ENCODE measurements at regions not wholly inside any gene's neighbourhood (a gene's known extent, or its start where the extent isn't known, plus 50 kb on each side); places are given as distances from the start of the nearest gene placed in this dataset.

DNA sequence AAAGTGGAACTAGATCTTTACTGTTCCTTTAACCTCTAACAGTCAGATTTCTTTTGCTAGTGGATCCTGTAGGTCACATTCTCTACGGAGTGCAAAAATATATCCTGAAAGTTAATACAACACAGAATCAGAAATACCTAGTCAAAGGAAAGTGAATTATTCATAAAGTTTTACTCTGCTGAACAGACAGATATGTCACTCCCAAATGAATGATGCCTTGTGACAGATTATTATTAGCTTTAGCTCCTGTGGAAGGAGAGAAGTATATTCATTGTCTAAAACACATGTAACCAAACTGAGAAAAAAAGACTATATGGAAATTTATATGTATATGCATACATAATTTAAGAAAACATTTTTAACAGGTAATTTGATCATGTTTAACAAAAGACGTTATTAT is 1497.2 kb upstream of the RAG2 start:
- Histone ChIP-seq H3K9ac (no peak overlapping the region), H3K4me3 (ENCODE audit: low read depth, low read length) (no peak overlapping the region), H3K27me3 (ENCODE audit: control insufficient read depth, insufficient read depth, low read length) (no peaks in the 10 kb centered on the region), H3K79me2 (no peaks in the 10 kb centered on the region), H3K4me2 (ENCODE audit: low read length) (no peak overlapping the region), H3K27ac (no peak overlapping the region), H2AFZ (no peak overlapping the region), H3K4me1 (no peaks in the 10 kb centered on the region), H3K9me3 (ENCODE audit: control insufficient read depth, low read length) (no peaks in the 10 kb centered on the region), H3K36me3 (ENCODE audit: control insufficient read depth, insufficient read depth, low read length) (no peaks in the 10 kb centered on the region)
- TF ChIP-seq, protein P1, sequence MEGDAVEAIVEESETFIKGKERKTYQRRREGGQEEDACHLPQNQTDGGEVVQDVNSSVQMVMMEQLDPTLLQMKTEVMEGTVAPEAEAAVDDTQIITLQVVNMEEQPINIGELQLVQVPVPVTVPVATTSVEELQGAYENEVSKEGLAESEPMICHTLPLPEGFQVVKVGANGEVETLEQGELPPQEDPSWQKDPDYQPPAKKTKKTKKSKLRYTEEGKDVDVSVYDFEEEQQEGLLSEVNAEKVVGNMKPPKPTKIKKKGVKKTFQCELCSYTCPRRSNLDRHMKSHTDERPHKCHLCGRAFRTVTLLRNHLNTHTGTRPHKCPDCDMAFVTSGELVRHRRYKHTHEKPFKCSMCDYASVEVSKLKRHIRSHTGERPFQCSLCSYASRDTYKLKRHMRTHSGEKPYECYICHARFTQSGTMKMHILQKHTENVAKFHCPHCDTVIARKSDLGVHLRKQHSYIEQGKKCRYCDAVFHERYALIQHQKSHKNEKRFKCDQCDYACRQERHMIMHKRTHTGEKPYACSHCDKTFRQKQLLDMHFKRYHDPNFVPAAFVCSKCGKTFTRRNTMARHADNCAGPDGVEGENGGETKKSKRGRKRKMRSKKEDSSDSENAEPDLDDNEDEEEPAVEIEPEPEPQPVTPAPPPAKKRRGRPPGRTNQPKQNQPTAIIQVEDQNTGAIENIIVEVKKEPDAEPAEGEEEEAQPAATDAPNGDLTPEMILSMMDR (IDR thresholded peaks at IDR 0.05) = no peak

DNA sequence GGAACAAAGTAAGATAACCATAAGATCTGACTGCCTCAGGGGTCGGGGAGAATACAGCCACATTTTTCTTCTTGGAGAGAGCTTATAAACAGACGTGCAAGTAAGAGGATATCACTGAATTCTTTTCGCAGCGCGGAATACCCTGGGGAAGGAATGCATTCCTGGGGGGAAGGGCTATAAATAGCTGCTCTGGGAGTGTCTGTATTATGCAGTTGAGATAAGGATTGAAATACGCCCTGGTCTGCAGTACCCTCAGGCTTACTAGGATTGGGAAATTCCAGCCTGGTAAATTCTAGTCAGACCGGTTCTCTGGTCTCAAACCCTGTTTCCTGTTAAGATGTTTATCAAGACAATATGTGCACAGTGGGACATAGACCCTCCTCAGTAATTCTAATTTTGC is 1491.7 kb upstream of the RAG2 start:
- Histone ChIP-seq H3K4me2 (ENCODE audit: low read length) (no peak overlapping the region), H2AFZ (no peak overlapping the region), H3K4me3 (ENCODE audit: low read depth, low read length) (no peak overlapping the region), H3K27ac (no peak overlapping the region), H3K79me2 (no peaks in the 10 kb centered on the region), H3K9me3 (ENCODE audit: control insufficient read depth, low read length) (no peaks in the 10 kb centered on the region), H3K9ac (no peak overlapping the region), H3K36me3 (ENCODE audit: control insufficient read depth, insufficient read depth, low read length) (no peaks in the 10 kb centered on the region), H3K27me3 (ENCODE audit: control insufficient read depth, insufficient read depth, low read length) (no peaks in the 10 kb centered on the region), H3K4me1 (no peaks in the 10 kb centered on the region)
- TF ChIP-seq, protein P1 (IDR thresholded peaks at IDR 0.05) = no peak

DNA sequence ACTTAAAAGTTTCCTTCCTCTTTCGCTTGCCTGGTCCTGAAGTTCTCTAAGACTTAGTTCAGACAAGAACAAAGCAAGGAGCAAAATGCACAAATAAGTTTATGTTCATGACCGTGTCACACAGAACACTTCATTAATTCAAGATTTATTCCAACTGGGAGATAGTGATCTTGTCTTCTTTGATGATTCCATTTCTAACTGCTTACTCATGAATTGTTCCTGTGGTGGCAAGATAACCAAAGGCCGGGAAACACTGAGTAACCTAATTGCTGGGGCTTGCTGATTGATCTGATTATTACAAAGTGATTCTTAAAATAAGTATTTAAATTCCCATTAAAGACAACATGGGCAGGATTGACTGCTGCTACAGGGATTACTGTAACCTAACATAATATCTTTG is 1462.9 kb upstream of the RAG2 start:
- no peak overlapping the region for H2AFZ ChIP-seq
- no peaks in the 10 kb centered on the region for H3K9me3 ChIP-seq (ENCODE audit: control insufficient read depth, low read length)
- H3K4me2 ChIP-seq (ENCODE audit: low read length) = no peak overlapping the region
- H3K4me3 ChIP-seq (ENCODE audit: low read depth, low read length) = no peak overlapping the region
- H3K4me1 ChIP-seq = no peaks in the 10 kb centered on the region
- H3K9ac ChIP-seq = no peak overlapping the region
- no peak overlapping the region for H3K27ac ChIP-seq
- TF ChIP-seq, protein P1 (IDR thresholded peaks at IDR 0.05) = no peak
- no peaks in the 10 kb centered on the region for H3K79me2 ChIP-seq
- H3K27me3 ChIP-seq (ENCODE audit: control insufficient read depth, insufficient read depth, low read length) = no peaks in the 10 kb centered on the region
- no peaks in the 10 kb centered on the region for H3K36me3 ChIP-seq (ENCODE audit: control insufficient read depth, insufficient read depth, low read length)

DNA sequence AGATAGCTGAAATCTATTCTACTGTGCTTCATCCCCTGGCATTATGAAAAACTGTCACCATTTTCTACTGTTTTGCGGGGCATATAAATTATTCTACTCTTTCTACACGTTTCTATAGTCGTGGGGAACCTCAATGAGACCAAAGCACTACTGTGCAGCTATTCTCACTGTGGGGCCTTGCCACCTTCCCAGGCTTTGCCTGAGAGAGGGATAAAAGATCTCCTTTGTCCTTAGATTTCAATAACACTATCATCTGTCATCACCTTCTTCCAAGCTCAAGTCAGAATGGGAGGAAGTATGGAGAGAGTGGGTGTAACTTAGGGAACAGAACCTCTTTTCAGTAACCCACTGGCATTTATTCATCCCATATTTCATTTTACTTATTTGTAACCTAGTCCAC is 1462.1 kb upstream of the RAG2 start:
- Histone ChIP-seq H3K27ac (no peak overlapping the region), H3K9me3 (ENCODE audit: control insufficient read depth, low read length) (no peaks in the 10 kb centered on the region), H3K4me1 (no peaks in the 10 kb centered on the region), H3K9ac (no peak overlapping the region), H3K36me3 (ENCODE audit: control insufficient read depth, insufficient read depth, low read length) (no peaks in the 10 kb centered on the region), H3K79me2 (no peaks in the 10 kb centered on the region), H3K27me3 (ENCODE audit: control insufficient read depth, insufficient read depth, low read length) (no peaks in the 10 kb centered on the region), H3K4me3 (ENCODE audit: low read depth, low read length) (no peak overlapping the region), H2AFZ (no peak overlapping the region), H3K4me2 (ENCODE audit: low read length) (no peak overlapping the region)
- TF ChIP-seq, protein P1 (IDR thresholded peaks at IDR 0.05) = no peak

DNA sequence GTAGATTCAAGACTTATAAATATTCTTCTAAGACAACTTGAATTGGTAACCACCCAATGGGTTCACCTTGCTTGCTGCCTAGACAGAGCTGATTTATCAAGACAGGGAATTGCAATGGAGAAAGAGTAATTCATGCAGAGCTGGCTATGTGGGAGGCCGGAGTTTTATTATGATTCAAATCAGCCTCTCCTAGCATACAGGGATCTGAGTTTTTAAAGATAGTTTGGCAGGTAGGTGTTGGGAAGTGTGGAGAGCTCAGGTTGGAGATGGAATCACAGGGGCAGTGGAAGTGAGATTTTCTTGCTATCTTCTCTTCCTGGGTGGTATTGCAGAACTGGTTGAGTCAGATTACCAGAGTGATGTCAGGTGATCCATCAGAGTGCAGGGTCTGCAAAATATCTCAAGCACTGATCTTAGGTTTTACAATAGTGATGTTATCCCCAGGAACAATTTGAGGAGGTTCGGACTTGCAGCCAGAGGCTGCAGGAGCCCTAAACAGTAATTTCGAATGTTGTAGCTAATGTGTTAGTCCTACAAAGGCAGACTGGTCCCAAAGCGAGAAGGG is 1448.6 kb upstream of the RAG2 start:
- H3K9me3 ChIP-seq (ENCODE audit: control insufficient read depth, low read length) = no peaks in the 10 kb centered on the region
- H3K4me2 ChIP-seq (ENCODE audit: low read length) = no peak overlapping the region
- H3K27me3 ChIP-seq (ENCODE audit: control insufficient read depth, insufficient read depth, low read length) = no peaks in the 10 kb centered on the region
- TF ChIP-seq, protein P1 (IDR thresholded peaks at IDR 0.05) = no peak
- H3K36me3 ChIP-seq (ENCODE audit: control insufficient read depth, insufficient read depth, low read length) = no peaks in the 10 kb centered on the region
- H3K4me3 ChIP-seq (ENCODE audit: low read depth, low read length) = no peak overlapping the region
- H3K79me2 ChIP-seq = no peaks in the 10 kb centered on the region
- H3K27ac ChIP-seq = no peak overlapping the region
- no peak overlapping the region for H2AFZ ChIP-seq
- H3K9ac ChIP-seq = no peak overlapping the region
- no peaks in the 10 kb centered on the region for H3K4me1 ChIP-seq
